ENCODE measurements at regions not wholly inside any gene's neighbourhood (a gene's known extent, or its start where the extent isn't known, plus 50 kb on each side); places are given as distances from the start of the nearest gene placed in this dataset.
"Not testable (repeated sequence)": the region's sequence is repeated elsewhere in the genome, so short reads cannot be mapped to it uniquely, and the experiment has no call there.

DNA sequence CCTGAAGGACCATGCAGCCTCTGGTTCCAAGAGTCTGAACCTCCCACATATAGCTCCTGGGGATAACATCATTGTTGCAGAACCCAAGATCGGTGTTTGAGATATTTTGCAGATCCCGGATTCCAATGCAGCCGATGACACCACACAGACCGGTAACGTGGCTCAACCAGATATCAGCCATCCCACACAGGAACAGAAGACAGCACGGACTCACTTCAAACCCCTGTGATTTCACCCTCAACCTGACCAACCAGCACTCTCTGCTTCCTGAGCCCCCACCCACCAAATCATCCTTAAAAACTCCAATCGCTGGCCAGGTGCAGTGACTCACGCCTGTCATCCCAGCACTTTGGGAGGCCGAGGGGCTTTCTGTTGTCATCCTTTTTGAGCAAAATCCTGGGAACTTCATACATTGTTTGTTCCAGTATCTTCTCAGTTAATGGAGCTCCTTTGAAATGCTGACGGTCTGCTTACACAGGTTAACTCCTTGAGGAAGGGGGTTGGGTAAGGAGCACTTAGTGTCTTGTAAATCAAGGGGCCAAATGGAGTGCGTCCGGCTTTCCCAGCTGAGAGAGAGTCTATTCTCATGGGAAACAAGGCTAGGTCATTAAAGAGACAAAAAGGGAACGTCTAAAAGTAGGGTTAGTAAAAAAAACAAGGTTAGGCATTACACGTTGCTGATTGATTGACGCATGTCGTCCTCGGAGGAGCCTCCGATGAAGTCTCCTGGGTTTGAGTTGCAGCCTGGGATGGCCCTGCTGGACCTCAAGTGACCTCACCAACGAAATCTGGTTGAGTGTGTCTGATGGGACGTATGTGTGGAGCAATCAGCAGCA lies 230.4 kb downstream of the CRLF2 start:
- H3K27ac Mint-ChIP-seq (ENCODE audit: unreplicated experiment): no peak overlapping the region
- peaks cover 13% of the 10 kb centered on the region for H3K4me1 Mint-ChIP-seq
- peaks cover 6% of the 10 kb centered on the region for H3K9me3 Mint-ChIP-seq
- no peak for DNase-seq (ENCODE audit: low read depth, low spot score)
- TF ChIP-seq, protein P1, sequence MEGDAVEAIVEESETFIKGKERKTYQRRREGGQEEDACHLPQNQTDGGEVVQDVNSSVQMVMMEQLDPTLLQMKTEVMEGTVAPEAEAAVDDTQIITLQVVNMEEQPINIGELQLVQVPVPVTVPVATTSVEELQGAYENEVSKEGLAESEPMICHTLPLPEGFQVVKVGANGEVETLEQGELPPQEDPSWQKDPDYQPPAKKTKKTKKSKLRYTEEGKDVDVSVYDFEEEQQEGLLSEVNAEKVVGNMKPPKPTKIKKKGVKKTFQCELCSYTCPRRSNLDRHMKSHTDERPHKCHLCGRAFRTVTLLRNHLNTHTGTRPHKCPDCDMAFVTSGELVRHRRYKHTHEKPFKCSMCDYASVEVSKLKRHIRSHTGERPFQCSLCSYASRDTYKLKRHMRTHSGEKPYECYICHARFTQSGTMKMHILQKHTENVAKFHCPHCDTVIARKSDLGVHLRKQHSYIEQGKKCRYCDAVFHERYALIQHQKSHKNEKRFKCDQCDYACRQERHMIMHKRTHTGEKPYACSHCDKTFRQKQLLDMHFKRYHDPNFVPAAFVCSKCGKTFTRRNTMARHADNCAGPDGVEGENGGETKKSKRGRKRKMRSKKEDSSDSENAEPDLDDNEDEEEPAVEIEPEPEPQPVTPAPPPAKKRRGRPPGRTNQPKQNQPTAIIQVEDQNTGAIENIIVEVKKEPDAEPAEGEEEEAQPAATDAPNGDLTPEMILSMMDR (conservative IDR thresholded peaks at IDR 0.05): no peak
- no peaks in the 10 kb centered on the region for H3K36me3 Mint-ChIP-seq (ENCODE audit: low read depth)
- peaks cover 49% of the 10 kb centered on the region for H3K27me3 Mint-ChIP-seq (ENCODE audit: low read depth)
- H3K4me3 Mint-ChIP-seq: no peak overlapping the region

DNA sequence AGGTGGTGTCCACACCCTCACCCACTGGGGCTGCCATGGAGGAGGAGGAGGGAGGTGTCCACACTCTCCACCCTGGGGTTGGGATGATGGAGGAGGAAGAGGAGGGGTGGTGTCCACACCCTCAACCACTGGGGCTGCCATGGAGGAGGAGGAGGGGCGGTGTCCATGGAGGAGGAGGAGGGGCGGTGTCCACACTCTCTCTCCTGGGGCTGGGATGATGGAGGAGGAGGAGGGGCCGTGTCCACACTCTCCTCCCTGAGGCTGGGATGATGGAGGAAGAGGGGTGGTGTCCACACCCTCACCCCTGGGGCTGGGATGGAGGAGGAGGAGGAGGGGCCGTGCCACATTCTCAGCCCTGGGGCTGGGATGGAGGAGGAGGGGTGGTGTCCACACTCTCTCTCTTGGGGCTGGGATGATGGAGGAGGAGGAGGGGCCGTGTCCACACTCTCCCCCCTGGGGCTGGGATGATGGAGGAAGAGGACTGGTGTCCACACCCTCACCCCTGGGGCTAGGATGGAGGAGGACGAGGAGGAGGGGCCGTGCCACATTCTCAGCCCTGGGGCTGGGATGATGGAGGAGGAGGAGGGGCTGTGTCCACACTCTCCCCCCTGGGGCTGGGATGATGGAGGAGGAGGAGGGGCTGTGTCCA lies 231.7 kb downstream of the CRLF2 start:
- H3K27me3 Mint-ChIP-seq (ENCODE audit: low read depth): peaks cover 52% of the 10 kb centered on the region
- H3K27ac Mint-ChIP-seq (ENCODE audit: unreplicated experiment): no peak overlapping the region
- TF ChIP-seq, protein P1 (conservative IDR thresholded peaks at IDR 0.05): no peak
- DNase-seq (ENCODE audit: low read depth, low spot score): no peak
- H3K9me3 Mint-ChIP-seq: peaks cover 13% of the 10 kb centered on the region
- no peak overlapping the region for H3K4me3 Mint-ChIP-seq
- H3K4me1 Mint-ChIP-seq: peaks cover 13% of the 10 kb centered on the region
- H3K36me3 Mint-ChIP-seq (ENCODE audit: low read depth): no peaks in the 10 kb centered on the region

GRCh38 chrX:979127-979526 lies 233.3 kb downstream of the CRLF2 start:
- DNase-seq (ENCODE audit: low read depth, low spot score); H3K36me3 Mint-ChIP-seq (ENCODE audit: low read depth); H3K4me3 Mint-ChIP-seq; H3K27ac Mint-ChIP-seq (ENCODE audit: unreplicated experiment): not testable (repeated sequence)
- Mint-ChIP-seq H3K4me1 (peaks cover 13% of the 10 kb centered on the region), H3K27me3 (ENCODE audit: low read depth) (peaks cover 52% of the 10 kb centered on the region), H3K9me3 (peaks cover 13% of the 10 kb centered on the region)

GRCh38 chrX:973010-973632 lies 239.3 kb downstream of the CRLF2 start:
- Mint-ChIP-seq H3K4me3 (no peak overlapping the region), H3K4me1 (no peaks in the 10 kb centered on the region)

DNA sequence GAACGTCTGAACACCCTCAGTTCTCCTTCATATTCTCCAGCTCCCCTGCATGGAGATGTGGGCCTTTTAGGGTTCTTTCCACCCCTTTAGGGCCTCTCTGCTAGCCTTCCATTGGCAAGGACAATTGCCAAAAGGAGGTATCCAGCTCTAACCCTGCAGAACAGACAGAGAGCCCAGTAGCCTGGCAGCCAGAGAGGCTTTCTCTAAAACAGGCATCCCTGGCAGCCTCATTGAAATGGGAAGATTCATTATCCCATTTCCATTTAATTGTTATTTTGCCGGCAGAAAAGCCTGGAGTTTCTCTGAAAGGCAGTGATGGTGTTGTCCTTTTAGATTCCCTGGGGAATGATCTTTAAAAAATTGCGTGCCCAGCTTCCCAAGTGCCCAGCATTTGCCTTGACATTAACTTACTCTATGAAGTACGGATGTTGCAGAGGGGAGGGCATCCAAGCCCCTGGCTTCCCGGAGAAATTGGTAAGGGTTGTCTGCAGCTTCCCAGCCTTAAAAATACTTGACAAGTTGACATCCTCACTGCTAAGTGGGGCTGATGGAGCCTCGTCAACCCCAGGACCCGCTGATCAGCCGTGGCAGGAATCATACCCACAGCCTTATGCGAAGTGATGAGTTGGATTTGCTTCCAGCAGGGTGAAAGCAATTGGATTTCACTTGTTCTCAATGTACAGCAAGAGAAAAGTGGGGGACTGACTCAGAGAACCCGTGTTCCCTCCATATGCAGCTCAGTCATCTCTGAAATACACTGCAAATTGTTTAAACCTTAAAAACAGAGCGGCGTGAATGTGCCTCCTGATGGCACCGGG lies 244.1 kb downstream of the CRLF2 start:
- TF ChIP-seq, protein P1 (conservative IDR thresholded peaks at IDR 0.05): no peak
- no peak for DNase-seq (ENCODE audit: low read depth, low spot score)
- Mint-ChIP-seq H3K27ac (ENCODE audit: unreplicated experiment) (no peak overlapping the region), H3K4me3 (no peak overlapping the region), H3K27me3 (ENCODE audit: low read depth) (peaks cover 15% of the 10 kb centered on the region), H3K4me1 (peaks cover 6% of the 10 kb centered on the region), H3K36me3 (ENCODE audit: low read depth) (no peaks in the 10 kb centered on the region), H3K9me3 (no peaks in the 10 kb centered on the region)

More at GRCh38 chrX:973010-973632, 239.3 kb downstream of the CRLF2 start:
- Mint-ChIP-seq H3K36me3 (ENCODE audit: low read depth) (no peaks in the 10 kb centered on the region), H3K27me3 (ENCODE audit: low read depth) (peaks cover 9% of the 10 kb centered on the region), H3K9me3 (peaks cover 9% of the 10 kb centered on the region), H3K27ac (ENCODE audit: unreplicated experiment) (no peak overlapping the region)
- TF ChIP-seq, protein P1 (conservative IDR thresholded peaks at IDR 0.05): no peak
- no peak for DNase-seq (ENCODE audit: low read depth, low spot score)
